ENCODE measurements at regions not wholly inside any gene's neighbourhood (a gene's known extent, or its start where the extent isn't known, plus 50 kb on each side); places are given as distances from the start of the nearest gene placed in this dataset.

DNA sequence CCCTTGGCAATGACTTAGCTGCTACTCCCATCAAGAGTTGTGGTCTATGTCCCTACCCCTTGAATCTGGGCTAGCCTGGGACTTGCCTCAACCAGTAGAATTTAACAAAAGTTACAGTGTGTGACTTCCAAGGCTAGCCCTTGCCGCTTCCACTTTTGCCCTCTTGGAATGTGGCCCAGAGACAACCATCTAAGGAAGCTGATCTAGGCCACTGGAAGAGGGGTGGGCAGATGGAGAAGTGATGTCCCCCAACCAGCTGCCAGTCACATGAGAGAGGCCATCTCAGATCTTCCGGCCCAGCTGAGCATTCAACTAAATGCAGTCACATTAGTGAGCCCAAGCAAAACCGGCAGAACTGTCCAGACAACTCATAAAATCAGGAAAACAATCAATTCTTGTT lies 115.1 kb downstream of the TOMM20 start (continued):
- TF ChIP-seq ZNF513 (tag by site-specific recombination; IDR thresholded peaks at IDR 0.05) (no peak), ZNF488 (tag by site-specific recombination; IDR thresholded peaks at IDR 0.05) (no peak), ZFP37 (tag by site-specific recombination; IDR thresholded peaks at IDR 0.05) (no peak), ZSCAN30 (tag by site-specific recombination; IDR thresholded peaks at IDR 0.05) (no peak), ZNF654 (tag by site-specific recombination; IDR thresholded peaks at IDR 0.05; ENCODE audit: low read depth) (no peak)
- TF ChIP-seq, protein P1, sequence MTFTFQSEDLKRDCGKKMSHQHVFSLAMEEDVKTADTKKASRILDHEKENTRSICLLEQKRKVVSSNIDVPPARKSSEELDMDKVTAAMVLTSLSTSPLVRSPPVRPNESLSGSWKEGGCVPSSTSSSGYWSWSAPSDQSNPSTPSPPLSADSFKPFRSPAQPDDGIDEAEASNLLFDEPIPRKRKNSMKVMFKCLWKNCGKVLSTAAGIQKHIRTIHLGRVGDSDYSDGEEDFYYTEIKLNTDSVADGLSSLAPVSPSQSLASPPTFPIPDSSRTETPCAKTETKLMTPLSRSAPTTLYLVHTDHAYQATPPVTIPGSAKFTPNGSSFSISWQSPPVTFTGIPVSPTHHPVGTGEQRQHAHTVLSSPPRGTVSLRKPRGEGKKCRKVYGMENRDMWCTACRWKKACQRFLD (tag by site-specific recombination; IDR thresholded peaks at IDR 0.05): no peak

- CTCF ChIA-PET: interaction anchor here (0.6 to 1.1 kb wide), 4 partner anchors 10 to 85 kb away, joined by 3 to 6 read pairs (median 4); no protein-coding TSS in a partner anchor
- no peaks in the 10 kb centered on the region for H3K36me3 ChIP-seq (ENCODE audit: control insufficient read depth in 2 of 2, insufficient read depth in 1 of 2, low read length in 2 of 2)
- peaks cover 5% of the 10 kb centered on the region; the same call in 1 of the 2 replicates for H3K4me1 ChIP-seq (ENCODE audit: control insufficient read depth, insufficient read depth, low read length)
- TF ChIP-seq EGR2 (tag by site-specific recombination; IDR thresholded peaks at IDR 0.05; ENCODE audit: low read depth): no peak
- TF ChIP-seq, protein P2, sequence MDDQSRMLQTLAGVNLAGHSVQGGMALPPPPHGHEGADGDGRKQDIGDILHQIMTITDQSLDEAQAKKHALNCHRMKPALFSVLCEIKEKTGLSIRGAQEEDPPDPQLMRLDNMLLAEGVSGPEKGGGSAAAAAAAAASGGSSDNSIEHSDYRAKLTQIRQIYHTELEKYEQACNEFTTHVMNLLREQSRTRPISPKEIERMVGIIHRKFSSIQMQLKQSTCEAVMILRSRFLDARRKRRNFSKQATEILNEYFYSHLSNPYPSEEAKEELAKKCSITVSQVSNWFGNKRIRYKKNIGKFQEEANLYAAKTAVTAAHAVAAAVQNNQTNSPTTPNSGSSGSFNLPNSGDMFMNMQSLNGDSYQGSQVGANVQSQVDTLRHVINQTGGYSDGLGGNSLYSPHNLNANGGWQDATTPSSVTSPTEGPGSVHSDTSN (CRISPR knock-in tag; IDR thresholded peaks at IDR 0.05): no peak
- TF ChIP-seq ZNF292 (tag by site-specific recombination; IDR thresholded peaks at IDR 0.05; ENCODE audit: borderline replicate concordance, low read depth): no peak
- no peak for TF ChIP-seq ZNF239 (tag by site-specific recombination; IDR thresholded peaks at IDR 0.05)
- TF ChIP-seq ZNF501 (tag by site-specific recombination; IDR thresholded peaks at IDR 0.05): no peak
- TF ChIP-seq ZSCAN30 (tag by site-specific recombination; IDR thresholded peaks at IDR 0.05): no peak
- no peak for TF ChIP-seq ZBTB6 (tag by site-specific recombination; IDR thresholded peaks at IDR 0.05)
- no peak for TF ChIP-seq ZNF521 (tag by site-specific recombination; IDR thresholded peaks at IDR 0.05)
- no peak overlapping the region; the same call in 1 of the 2 replicates for H3K27ac ChIP-seq (ENCODE audit: extremely low read depth, low read depth, low read length)
- no peaks in the 10 kb centered on the region for H3K9me3 ChIP-seq (ENCODE audit: control insufficient read depth, insufficient read depth, low read depth, low read length)
- H3K4me3 ChIP-seq (ENCODE audit: low read depth, low read length): no peak overlapping the region
- POLR2A ChIA-PET: interaction anchor here (1.0 to 1.6 kb wide), 12 partner anchors 8 to 406 kb away, joined by 3 to 5 read pairs (median 4); partner anchors contain the start of gene IRF2BP2
Observed at GRCh38 chr1:235012436-235013210, 116.0 kb downstream of the TOMM20 start.

DNA sequence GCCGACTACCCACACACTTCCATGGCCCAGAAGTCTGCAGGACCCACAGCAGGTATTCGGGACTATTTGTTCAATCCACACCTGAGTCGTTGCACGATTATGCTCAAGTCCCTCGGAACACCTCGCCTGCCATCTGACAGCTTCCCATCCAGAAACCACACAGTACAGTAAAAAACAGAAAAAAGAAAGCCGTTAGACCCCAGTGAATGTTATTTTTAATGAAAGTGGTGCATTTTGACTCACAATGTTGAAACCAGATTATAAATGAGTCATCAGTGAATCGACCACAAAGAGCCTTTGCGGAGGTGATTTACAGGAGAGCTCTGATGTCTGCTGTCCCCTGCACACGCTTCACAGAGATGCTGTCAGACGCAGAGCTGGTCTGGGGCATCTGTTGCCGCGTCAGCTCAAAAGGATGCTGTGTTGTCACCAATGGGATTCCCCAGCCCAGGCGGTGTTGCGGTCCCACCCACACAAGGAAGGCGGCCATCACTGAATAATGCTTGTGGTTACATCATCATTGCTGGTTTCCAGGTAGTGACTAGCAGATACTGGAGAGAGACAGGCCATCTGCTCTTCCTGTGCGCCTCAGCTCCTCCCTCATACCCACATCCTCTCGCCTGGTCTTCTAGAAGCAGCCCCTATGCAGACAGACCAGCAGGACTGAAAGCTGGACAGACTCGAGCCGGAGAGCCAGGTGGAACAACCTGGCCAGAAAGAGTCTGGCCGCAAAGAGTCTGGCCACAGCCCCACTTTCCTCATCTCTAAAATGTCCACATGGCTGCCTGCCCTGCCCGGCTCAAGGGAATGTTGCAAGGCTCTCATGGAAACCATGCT lies 116.8 kb downstream of the TOMM20 start:
- no peaks in the 10 kb centered on the region for H3K36me3 ChIP-seq (ENCODE audit: control insufficient read depth in 2 of 2, insufficient read depth in 1 of 2, low read length in 2 of 2)
- peak overlapping the region; percentile 3 for H3K4me3 ChIP-seq (ENCODE audit: low read depth, low read length)
- ChIA-PET POLR2A (interaction anchor here (0.6 to 1.6 kb wide), 19 partner anchors 9 to 638 kb away, joined by 3 to 13 read pairs (median 4); partner anchors contain the start of gene IRF2BP2), CTCF (interaction anchor here (0.6 to 1.1 kb wide), 5 partner anchors 11 to 86 kb away, joined by 3 to 6 read pairs (median 3); no protein-coding TSS in a partner anchor)
- no peak overlapping the region; the same call in 1 of the 2 replicates for H3K27ac ChIP-seq (ENCODE audit: extremely low read depth, low read depth, low read length)
- no peaks in the 10 kb centered on the region for H3K9me3 ChIP-seq (ENCODE audit: control insufficient read depth, insufficient read depth, low read depth, low read length)
- H3K4me1 ChIP-seq (ENCODE audit: control insufficient read depth, insufficient read depth, low read length): peaks cover 5% of the 10 kb centered on the region; the same call in 1 of the 2 replicates
- TF ChIP-seq ZNF488 (tag by site-specific recombination; IDR thresholded peaks at IDR 0.05) (no peak), ZNF391 (tag by site-specific recombination; IDR thresholded peaks at IDR 0.05; ENCODE audit: borderline replicate concordance, low read depth) (no peak), ZNF223 (tag by site-specific recombination; IDR thresholded peaks at IDR 0.05) (no peak), ZNF501 (tag by site-specific recombination; IDR thresholded peaks at IDR 0.05) (no peak), SCRT1 (tag by site-specific recombination; IDR thresholded peaks at IDR 0.05; ENCODE audit: borderline replicate concordance) (peak; percentile 25; the same call in 1 of the 2 replicates), ZNF629 (tag by site-specific recombination; IDR thresholded peaks at IDR 0.05) (peak; percentile 86), ZBTB21 (tag by site-specific recombination; IDR thresholded peaks at IDR 0.05) (peak; percentile 80), ZNF626 (tag by site-specific recombination; IDR thresholded peaks at IDR 0.05) (no peak), HOXD13 (CRISPR knock-in tag; IDR thresholded peaks at IDR 0.05; ENCODE audit: borderline replicate concordance) (no peak), ZNF701 (tag by site-specific recombination; IDR thresholded peaks at IDR 0.05) (no peak)

Data from HEK293 (cell line).